Glutamatergic neuron (in vitro differentiated cells): ENCODE measurements at regions not wholly inside any gene's neighbourhood (a gene's known extent, or its start where the extent isn't known, plus 50 kb on each side); places are given as distances from the start of the nearest gene placed in this dataset.

Experiments used
- DNase-seq: peaks from one replicate; pipeline ENCODE4 v3.0.0; 2022
- H3K27ac Mint-ChIP-seq: one replicate; pipeline ENCODE4 v1.8.0; 2020; ENCODE audit warnings: mild to moderate bottlenecking, mixed read lengths, inconsistent platforms; ENCODE audit not compliant: unreplicated experiment
- H3K27me3 Mint-ChIP-seq: one replicate; pipeline ENCODE4 v1.8.0; 2020; ENCODE audit warnings: mild to moderate bottlenecking, moderate library complexity, mixed read lengths, inconsistent platforms; ENCODE audit not compliant: unreplicated experiment
- H3K36me3 Mint-ChIP-seq: one replicate; pipeline ENCODE4 v1.8.0; 2020; ENCODE audit warnings: mild to moderate bottlenecking, mixed read lengths, inconsistent platforms; ENCODE audit not compliant: unreplicated experiment
- H3K4me1 Mint-ChIP-seq: one replicate; pipeline ENCODE4 v1.8.0; 2020; ENCODE audit warnings: mild to moderate bottlenecking, low read depth, mixed read lengths, inconsistent platforms; ENCODE audit not compliant: unreplicated experiment
- H3K4me3 Mint-ChIP-seq: one replicate; pipeline ENCODE4 v1.8.0; 2020; ENCODE audit warnings: mild to moderate bottlenecking, mixed read lengths, inconsistent platforms; ENCODE audit not compliant: unreplicated experiment
- H3K9me3 Mint-ChIP-seq: one replicate; pipeline ENCODE4 v1.8.0; 2020; ENCODE audit warnings: mild to moderate bottlenecking, moderate library complexity, mixed read lengths, inconsistent platforms; ENCODE audit not compliant: unreplicated experiment
- TF ChIP-seq, protein P1 (sequence below): fragments of 200-600 bp; sonication (generic); IDR thresholded peaks from one replicate; pipeline ENCODE4 v1.5.0; 2021; ENCODE audit not compliant: partially characterized antibody, unreplicated experiment

DNA sequence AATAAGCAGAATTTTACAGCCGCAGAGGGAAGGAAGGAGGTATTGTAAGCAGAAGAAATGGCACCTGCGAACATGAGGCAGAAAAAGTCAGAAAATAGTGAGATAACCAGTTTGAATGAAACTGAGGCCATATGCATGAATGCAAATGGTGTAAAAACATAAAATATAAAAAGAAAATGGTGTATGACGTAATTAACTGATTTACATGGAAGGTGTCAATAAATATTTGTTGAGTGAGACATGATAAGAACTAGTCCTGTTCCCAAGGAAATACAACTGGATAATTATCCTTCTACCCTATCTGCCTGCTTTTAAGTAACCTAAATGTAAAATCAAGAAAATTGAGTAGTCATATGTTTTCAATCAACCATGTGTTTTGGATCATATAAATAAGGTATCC is 178.1 kb upstream of the TOX3 start:
- Mint-ChIP-seq H3K27me3 (no peaks in the 10 kb centered on the region), H3K4me1 (no peaks in the 10 kb centered on the region), H3K9me3 (peaks cover 3% of the 10 kb centered on the region), H3K27ac (no peak overlapping the region), H3K36me3 (peaks cover 5% of the 10 kb centered on the region), H3K4me3 (no peak overlapping the region)
- TF ChIP-seq, protein P1, sequence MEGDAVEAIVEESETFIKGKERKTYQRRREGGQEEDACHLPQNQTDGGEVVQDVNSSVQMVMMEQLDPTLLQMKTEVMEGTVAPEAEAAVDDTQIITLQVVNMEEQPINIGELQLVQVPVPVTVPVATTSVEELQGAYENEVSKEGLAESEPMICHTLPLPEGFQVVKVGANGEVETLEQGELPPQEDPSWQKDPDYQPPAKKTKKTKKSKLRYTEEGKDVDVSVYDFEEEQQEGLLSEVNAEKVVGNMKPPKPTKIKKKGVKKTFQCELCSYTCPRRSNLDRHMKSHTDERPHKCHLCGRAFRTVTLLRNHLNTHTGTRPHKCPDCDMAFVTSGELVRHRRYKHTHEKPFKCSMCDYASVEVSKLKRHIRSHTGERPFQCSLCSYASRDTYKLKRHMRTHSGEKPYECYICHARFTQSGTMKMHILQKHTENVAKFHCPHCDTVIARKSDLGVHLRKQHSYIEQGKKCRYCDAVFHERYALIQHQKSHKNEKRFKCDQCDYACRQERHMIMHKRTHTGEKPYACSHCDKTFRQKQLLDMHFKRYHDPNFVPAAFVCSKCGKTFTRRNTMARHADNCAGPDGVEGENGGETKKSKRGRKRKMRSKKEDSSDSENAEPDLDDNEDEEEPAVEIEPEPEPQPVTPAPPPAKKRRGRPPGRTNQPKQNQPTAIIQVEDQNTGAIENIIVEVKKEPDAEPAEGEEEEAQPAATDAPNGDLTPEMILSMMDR: no peak
- no peak for DNase-seq

DNA sequence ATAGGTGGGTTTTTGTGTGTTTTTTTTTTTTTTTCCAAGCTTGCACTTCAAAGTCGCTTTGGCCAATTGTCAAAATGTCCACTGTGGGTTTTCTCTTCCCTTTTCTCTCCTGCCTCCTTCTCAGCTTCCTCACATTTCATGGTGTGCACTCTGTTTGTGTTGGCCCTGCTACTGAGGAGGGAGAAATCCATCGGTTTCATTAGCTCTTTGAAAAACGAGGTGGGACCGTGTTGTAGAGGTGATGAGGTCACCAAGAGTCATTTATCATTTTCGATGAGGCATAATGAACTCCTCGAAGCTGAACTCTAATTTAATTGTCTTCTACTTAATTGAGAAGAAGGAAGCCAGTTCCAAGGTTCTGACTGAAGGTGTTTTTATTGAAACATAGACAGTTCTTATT is 174.4 kb upstream of the TOX3 start:
- H3K27ac Mint-ChIP-seq: no peak overlapping the region
- no peak overlapping the region for H3K4me3 Mint-ChIP-seq
- DNase-seq: no peak
- H3K4me1 Mint-ChIP-seq: no peaks in the 10 kb centered on the region
- H3K9me3 Mint-ChIP-seq: peaks cover 3% of the 10 kb centered on the region
- TF ChIP-seq, protein P1: no peak
- no peaks in the 10 kb centered on the region for H3K36me3 Mint-ChIP-seq
- peaks cover 2% of the 10 kb centered on the region for H3K27me3 Mint-ChIP-seq

DNA sequence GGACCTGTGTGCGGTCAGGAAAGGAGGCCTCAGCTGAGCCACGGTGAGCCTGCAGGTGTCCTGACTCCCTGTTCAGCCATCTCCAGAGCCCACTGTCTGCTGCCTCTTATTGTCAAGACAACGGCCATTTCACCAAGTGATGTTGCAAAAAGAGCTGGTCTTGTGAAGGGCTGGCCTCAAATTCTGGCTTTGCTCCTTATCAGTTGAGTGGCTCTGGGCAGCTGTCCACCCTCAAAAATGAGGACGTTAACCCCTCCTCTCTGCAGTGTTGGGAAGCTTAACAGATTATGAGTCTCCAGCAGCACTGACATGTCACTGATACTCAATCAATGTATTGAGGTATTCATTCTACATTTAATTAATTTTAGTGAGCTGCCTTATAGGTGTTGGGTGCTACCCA is 171.1 kb upstream of the TOX3 start:
- Mint-ChIP-seq H3K27me3 (peaks cover 4% of the 10 kb centered on the region), H3K4me3 (no peak overlapping the region), H3K27ac (no peak overlapping the region), H3K4me1 (no peaks in the 10 kb centered on the region), H3K9me3 (peaks cover 3% of the 10 kb centered on the region), H3K36me3 (no peaks in the 10 kb centered on the region)
- DNase-seq: no peak
- TF ChIP-seq, protein P1: no peak

DNA sequence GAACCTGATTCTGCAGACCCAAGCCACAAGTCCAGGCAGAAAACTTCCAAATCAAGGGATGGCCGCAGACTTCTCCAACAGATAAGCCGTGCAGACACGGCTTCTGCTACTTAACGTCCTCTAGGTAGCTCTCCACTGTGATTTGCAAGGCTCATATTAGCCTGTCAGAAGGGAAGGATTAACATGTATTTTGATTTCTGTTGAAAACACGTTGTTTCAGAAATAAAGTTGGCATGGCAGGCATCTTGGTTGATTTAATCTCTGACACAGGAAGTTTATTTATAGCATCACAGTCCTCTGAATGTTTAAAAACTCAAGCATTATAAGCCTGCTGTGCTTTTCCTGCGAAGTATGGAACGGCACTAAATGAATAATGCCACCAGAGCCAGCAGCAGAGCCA is 166.8 kb upstream of the TOX3 start:
- Mint-ChIP-seq H3K4me1 (peaks cover 21% of the 10 kb centered on the region), H3K4me3 (no peak overlapping the region), H3K9me3 (peaks cover 6% of the 10 kb centered on the region), H3K27ac (no peak overlapping the region), H3K36me3 (no peaks in the 10 kb centered on the region), H3K27me3 (peaks cover 8% of the 10 kb centered on the region)
- no peak for DNase-seq
- TF ChIP-seq, protein P1: no peak

DNA sequence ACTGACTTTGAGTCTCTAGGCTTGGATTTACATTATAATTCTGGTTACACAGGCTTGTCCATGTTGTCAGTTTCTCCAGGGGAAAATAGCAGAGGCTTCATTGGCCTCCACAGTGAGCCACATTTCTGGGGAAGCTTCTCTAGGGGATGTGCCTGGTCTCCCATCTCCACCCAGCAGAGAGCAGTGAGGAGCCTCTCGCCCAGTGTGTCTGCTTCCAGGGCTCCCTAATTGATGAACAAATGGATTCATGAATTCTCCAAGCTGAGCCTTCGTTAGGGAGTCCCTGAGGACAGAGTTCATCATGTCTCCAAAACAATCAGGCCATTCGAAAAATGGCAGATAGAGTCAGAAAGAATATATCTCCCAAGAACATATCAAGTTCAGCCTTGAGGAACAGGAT is 162.4 kb upstream of the TOX3 start:
- no peak overlapping the region for H3K27ac Mint-ChIP-seq
- TF ChIP-seq, protein P1: no peak
- peak; percentile 43 for DNase-seq
- H3K4me1 Mint-ChIP-seq: peaks cover 35% of the 10 kb centered on the region
- H3K27me3 Mint-ChIP-seq: peaks cover 6% of the 10 kb centered on the region
- no peaks in the 10 kb centered on the region for H3K36me3 Mint-ChIP-seq
- H3K9me3 Mint-ChIP-seq: peaks cover 8% of the 10 kb centered on the region
- no peak overlapping the region for H3K4me3 Mint-ChIP-seq
